ENCODE measurements at regions not wholly inside any gene's neighbourhood (a gene's known extent, or its start where the extent isn't known, plus 50 kb on each side); places are given as distances from the start of the nearest gene placed in this dataset.
A peak's percentile ranks its signal among the peaks of the same experiment; 100 is the strongest.
"Not testable (repeated sequence)": the region's sequence is repeated elsewhere in the genome, so short reads cannot be mapped to it uniquely, and the experiment has no call there.

GRCh38 chr12:73065913-73066312 is 793.7 kb downstream of the TRHDE start:
- no peak for DNase-seq

DNA sequence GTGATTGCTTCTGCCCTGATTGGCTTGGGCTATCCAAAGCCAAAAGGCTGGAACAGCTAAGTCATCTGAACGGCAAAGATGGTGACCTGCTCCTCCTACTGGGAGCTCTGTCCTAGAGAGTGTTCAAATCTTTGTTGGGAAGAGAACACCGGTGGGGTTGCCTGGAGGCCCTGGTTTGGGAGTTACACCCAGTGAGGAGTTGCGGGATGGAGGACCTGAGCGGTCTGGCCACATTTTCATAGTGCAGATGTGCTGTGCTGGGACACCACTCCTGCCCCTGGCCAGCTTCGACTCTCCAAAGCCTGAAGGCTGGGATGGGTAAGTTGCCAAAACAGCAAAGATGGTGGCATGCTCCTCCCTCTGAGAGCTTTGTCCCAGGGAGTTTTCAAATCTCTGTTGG is 795.4 kb downstream of the TRHDE start:
- no peak for DNase-seq

DNA sequence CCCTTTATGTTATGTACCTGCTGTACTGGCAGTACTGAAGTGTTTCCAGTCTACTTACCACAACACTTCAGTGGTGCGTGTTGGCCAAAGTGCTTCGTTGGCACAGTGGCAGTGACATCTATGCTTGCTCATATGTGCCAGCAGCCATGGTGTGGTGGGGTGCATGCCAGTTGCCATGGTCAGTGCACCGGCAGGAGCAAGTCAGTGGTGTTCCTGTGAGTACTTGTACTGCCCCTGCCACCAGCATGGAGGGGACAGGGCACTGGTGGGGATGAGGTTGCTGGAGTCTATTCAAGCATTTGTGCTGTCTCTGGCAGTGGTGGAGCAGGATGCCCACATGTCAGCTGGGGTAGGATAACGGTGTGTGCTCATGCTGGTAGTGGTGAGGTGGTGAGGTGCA is 800.0 kb downstream of the TRHDE start:
- no peak for DNase-seq

- DNase-seq, result no peak
These were observed 804.6 kb downstream of the TRHDE start for GRCh38 chr12:73076760-73077159.

- no peak for DNase-seq
These were observed 811.6 kb downstream of the TRHDE start for GRCh38 chr12:73083736-73084135.

GRCh38 chr12:73106296-73106695 is 834.1 kb downstream of the TRHDE start:
- no peak for DNase-seq

DNA sequence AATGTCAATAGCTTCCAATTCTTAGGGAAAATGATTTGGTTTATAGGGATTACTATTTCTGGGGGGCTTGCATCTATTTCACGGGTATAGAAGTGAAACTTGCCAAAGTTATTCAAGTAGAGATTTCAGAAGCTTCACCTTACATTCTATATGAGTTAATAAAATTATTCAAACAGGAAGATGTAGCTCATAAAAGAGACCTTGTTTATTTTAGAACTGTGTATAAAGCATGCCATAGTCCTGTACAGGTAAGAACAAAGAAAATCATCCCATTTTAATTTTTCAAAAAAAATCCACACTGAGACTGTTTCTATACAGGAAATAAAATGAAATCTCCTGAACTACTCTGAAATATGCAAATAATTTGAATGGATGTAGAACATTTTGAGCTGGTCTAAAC is 834.7 kb downstream of the TRHDE start:
- no peak for DNase-seq

GRCh38 chr12:73110816-73111215 is 838.6 kb downstream of the TRHDE start:
- no peak for DNase-seq

GRCh38 chr12:73112035-73112816 is 840.1 kb downstream of the TRHDE start:
- no peak for DNase-seq

DNA sequence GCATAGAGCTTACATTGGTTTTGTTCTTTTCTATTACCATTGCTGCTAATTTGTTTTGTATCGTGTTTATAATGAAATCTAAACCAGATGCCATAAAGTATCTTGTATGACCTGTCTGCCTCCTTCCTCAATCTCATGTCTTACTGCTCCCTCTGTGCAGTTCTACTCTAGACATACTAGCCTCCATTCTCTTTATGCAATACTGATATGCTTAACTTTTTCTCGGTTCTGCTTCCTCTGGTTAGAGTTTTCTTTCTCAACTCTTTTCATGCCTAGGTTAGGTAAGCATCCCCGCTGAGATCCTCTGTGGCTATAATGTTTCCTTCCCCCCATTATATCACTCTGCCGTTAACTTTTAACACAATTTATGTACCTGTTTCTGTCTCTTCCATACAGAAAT is 852.3 kb downstream of the TRHDE start:
- DNase-seq, result no peak

DNA sequence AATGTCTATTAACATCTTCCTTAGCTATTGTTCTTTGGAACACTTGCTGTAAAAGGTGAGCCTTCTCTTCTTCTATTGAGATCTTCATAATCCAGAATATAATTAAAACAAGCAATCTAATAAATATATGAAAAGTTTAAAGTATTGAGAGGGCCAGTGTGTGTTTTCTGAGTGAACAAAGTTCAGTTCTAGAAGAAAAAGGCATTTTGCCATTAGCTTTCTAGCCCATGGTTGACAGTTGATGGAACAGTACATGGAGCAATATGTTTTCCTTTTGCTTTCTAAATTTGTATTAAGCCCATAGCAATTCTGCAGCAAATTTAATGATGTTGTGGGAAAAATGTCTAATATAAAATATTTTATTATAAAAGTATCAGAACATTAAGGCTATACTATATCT is 853.0 kb downstream of the TRHDE start:
- DNase-seq, result no peak

DNA sequence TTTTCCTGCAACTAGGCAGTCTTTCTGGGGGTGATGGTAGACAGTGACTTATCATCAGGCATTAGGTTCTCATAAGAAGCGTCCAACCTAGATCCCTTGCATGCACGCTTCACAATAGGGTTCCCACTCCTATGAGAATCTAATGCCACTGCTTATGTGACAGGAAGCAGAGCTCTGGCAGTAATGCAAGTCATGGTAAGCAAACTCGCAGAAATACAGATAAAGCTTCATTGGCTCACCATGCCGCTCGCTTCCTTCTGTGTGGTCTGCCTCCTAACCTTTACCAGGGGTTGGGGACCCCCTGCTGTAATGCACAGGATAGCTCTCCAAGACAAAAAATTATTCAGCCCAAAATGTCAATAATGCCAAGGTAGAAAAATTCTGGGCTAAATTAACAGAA is 864.2 kb downstream of the TRHDE start:
- DNase-seq, result no peak

DNA sequence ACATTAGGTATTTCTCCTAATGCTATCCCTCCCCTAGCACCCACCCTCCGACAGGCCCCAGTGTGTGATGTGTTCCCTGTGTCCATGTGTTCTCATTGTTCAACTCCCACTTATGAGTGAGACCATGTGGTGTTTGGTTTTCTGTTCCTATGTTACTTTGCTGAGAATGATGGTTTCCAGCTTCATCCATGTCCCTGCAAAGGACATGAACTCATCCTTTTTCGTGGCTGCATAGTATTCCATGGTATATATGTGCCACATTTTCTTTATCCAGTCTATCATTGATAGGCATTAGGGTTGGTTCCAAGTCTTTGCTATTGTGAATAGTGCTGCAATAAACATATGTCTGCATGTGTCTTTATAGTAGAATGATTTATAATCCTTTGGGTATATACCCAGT is 867.5 kb downstream of the TRHDE start:
- not testable (repeated sequence) for DNase-seq

- no peak for DNase-seq
These were observed 886.2 kb downstream of the TRHDE start for GRCh38 chr12:73158341-73158740.

GRCh38 chr12:73159954-73160353 is 887.8 kb downstream of the TRHDE start:
- DNase-seq, result no peak

DNA sequence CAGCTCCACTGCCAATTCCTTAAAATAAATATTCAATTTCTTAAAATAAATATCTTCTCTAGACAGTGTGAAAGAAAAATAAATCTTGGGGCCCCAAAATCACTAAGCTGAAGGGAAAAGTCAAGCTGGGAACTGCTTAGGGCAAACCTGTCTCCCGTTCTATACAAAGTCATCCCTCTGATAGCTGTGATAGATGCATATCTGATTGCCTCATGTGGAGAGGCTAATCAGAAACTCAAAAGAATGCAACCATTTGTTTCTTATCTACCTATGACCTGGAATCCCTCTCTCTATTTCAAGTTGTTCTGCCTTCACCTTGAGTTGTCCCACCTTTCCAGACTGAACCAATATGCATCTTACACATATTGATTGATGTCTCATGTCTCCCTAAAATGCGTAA is 889.8 kb downstream of the TRHDE start:
- DNase-seq, result no peak

DNA sequence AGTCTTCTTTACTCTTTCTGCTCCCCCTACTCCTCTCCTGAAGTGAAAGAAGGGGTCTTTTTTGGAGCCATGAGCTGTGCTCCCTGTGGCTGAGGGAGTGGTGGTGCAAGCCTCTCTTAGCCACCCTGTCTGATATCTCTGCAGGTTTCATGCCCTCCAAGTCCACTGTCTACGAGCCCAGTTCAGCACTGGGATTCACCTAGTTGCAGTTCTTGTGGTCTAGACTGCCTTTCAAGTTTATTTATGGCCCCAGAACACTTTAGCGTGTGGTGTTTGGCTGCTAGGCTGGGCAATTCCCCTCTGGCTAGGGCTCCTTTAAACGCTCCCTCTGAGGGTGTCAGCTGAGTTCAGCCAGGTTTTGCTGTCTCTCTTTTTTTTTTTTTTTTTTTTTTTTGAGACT is 908.6 kb downstream of the TRHDE start:
- no peak for DNase-seq

DNA sequence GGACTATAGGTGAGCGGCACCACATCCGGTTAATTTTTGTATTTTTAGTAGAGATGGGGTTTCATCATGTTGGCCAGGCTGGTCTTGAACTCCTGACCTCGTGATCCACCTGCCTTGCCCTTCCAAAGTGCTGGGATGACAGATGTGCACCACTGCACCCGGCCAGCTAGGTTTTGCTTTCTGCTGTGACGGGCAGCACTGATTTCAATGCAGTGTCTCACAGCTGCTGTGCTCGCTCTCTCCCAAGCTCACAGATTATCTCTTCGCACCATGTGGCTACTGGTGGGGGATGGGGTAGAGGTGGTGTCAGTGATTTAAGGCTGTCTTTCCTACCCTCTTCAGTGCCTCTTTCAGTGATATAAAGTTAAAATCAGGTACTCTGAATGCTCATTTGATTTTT is 909.1 kb downstream of the TRHDE start:
- DNase-seq, result no peak

- no peak for DNase-seq
These were observed 913.2 kb downstream of the TRHDE start for GRCh38 chr12:73185403-73185802.

GRCh38 chr12:73186272-73186671 is 914.1 kb downstream of the TRHDE start:
- DNase-seq, result no peak

DNA sequence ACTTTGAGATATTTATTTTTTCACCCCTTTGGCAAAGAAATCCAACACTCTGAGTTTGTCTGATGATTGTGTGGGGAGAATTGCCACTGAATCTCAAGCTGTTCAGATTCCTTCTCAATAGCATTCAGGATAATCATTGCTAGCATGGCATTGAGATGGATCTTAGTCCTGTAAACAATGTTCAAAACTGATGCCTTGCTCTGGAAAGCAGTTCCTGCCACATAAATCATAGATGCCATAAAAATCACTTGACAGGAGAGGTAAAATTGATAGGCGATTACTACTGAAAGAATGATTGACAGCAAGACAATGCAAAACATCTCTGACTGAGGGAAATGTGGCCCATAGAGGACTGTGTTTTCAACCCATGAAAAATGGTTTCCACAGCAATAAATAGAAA is 915.6 kb downstream of the TRHDE start:
- DNase-seq, result no peak

- DNase-seq, result no peak
These were observed 938.5 kb downstream of the TRHDE start for GRCh38 chr12:73210548-73211204.

DNA sequence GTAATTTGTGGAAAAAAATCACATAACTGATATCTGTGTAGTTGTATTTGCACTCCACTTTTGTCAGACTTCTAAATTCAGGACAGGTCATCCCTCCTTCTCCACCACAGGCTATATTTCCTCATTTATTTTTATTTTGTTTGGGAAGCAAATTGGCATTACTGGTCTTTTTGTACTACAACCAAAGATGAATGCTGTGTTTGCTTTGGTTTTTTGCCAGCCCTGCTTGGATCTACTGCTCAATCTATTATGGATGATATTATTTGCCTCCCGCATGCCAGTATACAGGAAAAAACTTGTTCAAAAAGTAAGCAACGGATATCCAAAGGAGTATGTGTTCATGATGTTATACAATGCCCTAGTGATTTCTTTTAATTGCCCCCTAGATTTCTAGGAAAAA is 948.8 kb downstream of the TRHDE start:
- peak; percentile 10 for DNase-seq

GRCh38 chr12:73221398-73221797 is 949.2 kb downstream of the TRHDE start:
- DNase-seq, result no peak

- DNase-seq, result no peak
These were observed 949.7 kb downstream of the TRHDE start for GRCh38 chr12:73221836-73222235.
